ENCODE measurements at regions not wholly inside any gene's neighbourhood (a gene's known extent, or its start where the extent isn't known, plus 50 kb on each side); places are given as distances from the start of the nearest gene placed in this dataset.
"Not testable (repeated sequence)": the region's sequence is repeated elsewhere in the genome, so short reads cannot be mapped to it uniquely, and the experiment has no call there.

GRCh38 chr14:53375599-53375998 is 222.5 kb upstream of the DDHD1 start:
- DNase-seq (ENCODE audit: low read depth, low spot score), result no peak
- no peak for TF ChIP-seq CTCF (IDR thresholded peaks at IDR 0.05; ENCODE audit: insufficient read depth, low read length, missing control alignments)
- ChIA-PET CTCF (no interaction called here), POLR2A (interaction anchor here (0.7 kb wide), 1 partner anchor 14 kb away, joined by 3 read pairs; no protein-coding TSS in a partner anchor)
- H3K4me3 ChIP-seq (ENCODE audit: low read depth, low read length), result no peak overlapping the region

DNA sequence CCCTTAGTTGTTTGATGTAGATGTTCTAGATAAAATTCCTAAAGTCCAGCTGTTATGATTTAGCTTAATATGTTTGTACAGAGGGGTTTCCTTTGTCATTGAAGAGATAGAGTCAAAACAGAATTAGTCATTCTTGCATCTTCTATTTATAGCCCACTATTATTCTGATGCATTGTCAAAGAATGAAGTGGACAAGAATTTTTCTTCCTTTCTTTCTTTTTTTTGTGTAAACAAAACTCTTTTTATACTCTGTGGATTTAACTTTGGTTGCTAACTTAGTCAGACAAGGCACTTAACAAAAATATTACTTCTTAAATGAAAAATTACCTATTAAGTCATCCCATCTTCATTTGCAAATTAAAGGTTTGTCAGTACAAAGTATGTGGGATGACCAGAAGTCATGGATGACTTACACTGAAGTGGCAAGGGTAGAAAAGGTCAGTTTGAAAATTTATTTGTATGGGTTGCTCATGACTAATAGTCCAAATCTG is 215.6 kb upstream of the DDHD1 start:
- CTCF ChIA-PET, result interaction anchor here (0.6 to 1.7 kb wide), 4 partner anchors 13 to 73 kb away, joined by 3 to 7 read pairs (median 4); no protein-coding TSS in a partner anchor
- DNase-seq (ENCODE audit: low read depth, low spot score), result no peak
- no peak for TF ChIP-seq CTCF (IDR thresholded peaks at IDR 0.05; ENCODE audit: insufficient read depth, low read length, missing control alignments)
- POLR2A ChIA-PET, result no interaction called here
- H3K4me3 ChIP-seq (ENCODE audit: low read depth, low read length), result no peak overlapping the region

DNA sequence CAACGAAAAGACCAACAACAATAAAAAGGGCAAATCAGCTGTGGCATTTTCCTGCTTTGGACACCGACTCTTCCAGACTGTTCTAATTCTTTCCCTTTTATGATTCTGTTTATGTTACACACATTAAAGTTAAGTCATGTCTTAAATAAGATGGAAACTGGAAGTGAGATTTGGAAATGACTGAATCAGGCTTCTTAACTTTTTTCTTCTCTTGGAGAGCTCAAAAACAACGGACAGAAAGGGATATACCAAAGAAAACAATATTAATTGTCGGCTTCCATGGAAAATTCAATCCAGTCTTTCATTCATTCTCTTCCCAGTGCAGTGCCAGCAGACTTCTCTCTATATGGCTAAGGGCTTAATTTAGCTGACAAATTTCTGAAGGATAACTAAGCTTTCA is 214.9 kb upstream of the DDHD1 start:
- TF ChIP-seq CTCF (IDR thresholded peaks at IDR 0.05; ENCODE audit: insufficient read depth, low read length, missing control alignments), result no peak
- no peak for DNase-seq (ENCODE audit: low read depth, low spot score)
- ChIA-PET POLR2A (interaction anchor here (0.7 kb wide), 1 partner anchor 138 kb away, joined by 3 read pairs; no protein-coding TSS in a partner anchor), CTCF (interaction anchor here (0.6 to 1.7 kb wide), 5 partner anchors 12 to 72 kb away, joined by 3 to 7 read pairs (median 3); no protein-coding TSS in a partner anchor)
- H3K4me3 ChIP-seq (ENCODE audit: low read depth, low read length), result no peak overlapping the region

DNA sequence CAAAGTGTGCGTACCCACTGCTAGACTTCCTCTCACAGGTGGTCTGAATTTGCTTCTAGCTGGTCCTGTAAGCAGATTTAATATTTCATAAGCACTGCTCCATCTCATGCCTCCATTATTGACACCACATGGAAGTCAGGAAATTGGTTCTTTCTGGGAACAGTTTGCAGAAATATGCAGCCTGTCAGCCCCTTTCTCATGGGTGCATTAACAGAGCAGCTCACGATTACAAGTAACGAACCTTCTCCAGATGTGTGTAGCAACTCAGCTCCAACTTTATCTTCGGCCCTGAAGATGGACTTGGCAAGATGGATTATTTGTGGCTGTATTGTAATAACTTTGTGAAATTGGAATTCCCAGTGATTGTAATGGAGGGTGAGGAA is 214.5 kb upstream of the DDHD1 start:
- H3K4me3 ChIP-seq (ENCODE audit: low read depth, low read length), result no peak overlapping the region
- no peak for TF ChIP-seq CTCF (IDR thresholded peaks at IDR 0.05; ENCODE audit: insufficient read depth, low read length, missing control alignments)
- ChIA-PET CTCF (interaction anchor here (0.8 to 1.7 kb wide), 3 partner anchors 12 to 42 kb away, joined by 3 to 7 read pairs (median 4); no protein-coding TSS in a partner anchor), POLR2A (interaction anchor here (0.7 kb wide), 1 partner anchor 138 kb away, joined by 3 read pairs; no protein-coding TSS in a partner anchor)
- DNase-seq (ENCODE audit: low read depth, low spot score), result no peak

- POLR2A ChIA-PET, result no interaction called here
- DNase-seq (ENCODE audit: low read depth, low spot score), result no peak
- CTCF ChIA-PET, result no interaction called here
- no peak for TF ChIP-seq CTCF (IDR thresholded peaks at IDR 0.05; ENCODE audit: insufficient read depth, low read length, missing control alignments)
- no peak overlapping the region for H3K4me3 ChIP-seq (ENCODE audit: low read depth, low read length)
Measured at GRCh38 chr14:53365486-53366130, 212.5 kb upstream of the DDHD1 start.

DNA sequence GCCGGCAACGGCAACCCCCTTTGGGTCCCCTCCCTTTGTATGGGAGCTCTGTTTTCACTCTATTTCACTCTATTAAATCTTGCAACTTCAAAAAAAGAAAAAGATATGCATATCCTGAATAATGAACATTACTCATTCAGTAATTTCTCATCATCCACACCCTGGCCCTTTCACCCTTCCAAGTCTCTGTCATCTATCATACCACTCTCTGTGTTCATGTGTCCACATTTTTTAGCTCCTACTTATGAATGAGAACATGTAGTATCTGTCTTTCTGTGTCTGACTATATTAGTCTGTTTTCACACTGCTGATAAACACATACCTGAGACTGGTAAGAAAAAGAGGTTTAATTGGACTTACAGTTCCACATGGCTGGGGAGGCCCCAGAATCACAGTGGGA is 209.8 kb upstream of the DDHD1 start:
- H3K4me3 ChIP-seq (ENCODE audit: low read depth, low read length); DNase-seq (ENCODE audit: low read depth, low spot score); POLR2A ChIA-PET: not testable (repeated sequence)
- CTCF ChIA-PET, result interaction anchor here (0.9 kb wide), 1 partner anchor 8 kb away, joined by 4 read pairs; no protein-coding TSS in a partner anchor
